ENCODE measurements at regions not wholly inside any gene's neighbourhood (a gene's known extent, or its start where the extent isn't known, plus 50 kb on each side); places are given as distances from the start of the nearest gene placed in this dataset.

- TF ChIP-seq CTCF (IDR thresholded peaks at IDR 0.05) (no peak), POLR2A (IDR thresholded peaks at IDR 0.05) (no peak)
These were observed 464.7 kb downstream of the MEIS1 start for GRCh38 chr2:66899648-66900047.
